GM23248 (cell line): ENCODE measurements at regions not wholly inside any gene's neighbourhood (a gene's known extent, or its start where the extent isn't known, plus 50 kb on each side); places are given as distances from the start of the nearest gene placed in this dataset.

ENCODE experiments used
- EZH2 ChIP-seq: fragments of 200-600 bp; sonication (generic); IDR thresholded peaks from 2 replicates; pipeline ENCODE4 v1.6.1; 2018; ENCODE audit warnings: antibody characterized with exemption, mild to moderate bottlenecking; ENCODE audit not compliant: insufficient read depth, poor library complexity, severe bottlenecking
- EZH2phosphoT487 ChIP-seq: fragments of 200-600 bp; sonication (generic); IDR thresholded peaks from 2 replicates; pipeline ENCODE4 v1.6.1; 2018; ENCODE audit warnings: antibody characterized with exemption, moderate library complexity, mild to moderate bottlenecking, low read depth; ENCODE audit not compliant: insufficient read depth

DNA sequence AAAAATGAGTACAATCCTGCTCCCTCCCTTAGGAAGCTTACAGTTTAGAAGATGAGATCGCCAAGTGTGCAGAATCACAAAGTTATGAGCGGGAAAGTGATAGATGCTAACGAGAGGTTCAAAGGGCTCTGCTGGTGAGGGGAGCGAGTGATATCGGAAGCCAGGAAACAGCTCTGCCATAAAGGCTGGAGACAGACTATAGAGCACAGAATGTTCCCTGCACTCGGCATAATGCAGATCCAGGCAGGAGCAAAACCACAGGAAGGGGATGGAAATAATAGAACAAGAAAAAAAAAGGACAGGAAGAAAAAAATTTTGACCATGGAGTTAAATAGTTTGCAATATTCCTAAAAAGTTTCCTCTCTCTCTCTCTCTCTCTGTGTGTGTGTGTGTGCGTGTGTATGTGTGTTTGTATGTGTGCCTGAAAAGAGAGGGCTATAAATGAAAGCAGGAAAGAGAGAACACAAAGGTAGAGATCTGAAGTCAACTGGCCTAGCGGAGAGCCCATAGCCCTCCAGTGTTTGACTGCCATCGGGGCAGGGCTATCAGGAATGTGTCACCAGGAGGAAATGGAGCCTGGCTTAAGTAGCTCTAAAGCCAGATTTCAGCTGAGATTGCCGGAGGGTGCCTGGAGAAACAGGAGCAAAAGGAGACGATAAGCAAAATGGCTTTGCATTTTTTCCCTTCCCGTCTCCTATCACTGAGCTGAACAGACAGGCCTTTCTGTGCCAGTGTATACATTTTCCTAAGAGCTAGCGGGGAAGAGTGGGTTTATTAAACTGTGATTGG, 175.8 kb upstream of the LYZL1 start:
- TF ChIP-seq EZH2 (no peak), EZH2phosphoT487 (no peak)
